DMS153 (cell line): ENCODE measurements at regions not wholly inside any gene's neighbourhood (a gene's known extent, or its start where the extent isn't known, plus 50 kb on each side); places are given as distances from the start of the nearest gene placed in this dataset.
"Not testable (repeated sequence)": the region's sequence is repeated elsewhere in the genome, so short reads cannot be mapped to it uniquely, and the experiment has no call there.

Experiments used
- DNase-seq: peaks from one replicate; lab custom pipeline; 2025; lab: John Stamatoyannopoulos, UW

DNA sequence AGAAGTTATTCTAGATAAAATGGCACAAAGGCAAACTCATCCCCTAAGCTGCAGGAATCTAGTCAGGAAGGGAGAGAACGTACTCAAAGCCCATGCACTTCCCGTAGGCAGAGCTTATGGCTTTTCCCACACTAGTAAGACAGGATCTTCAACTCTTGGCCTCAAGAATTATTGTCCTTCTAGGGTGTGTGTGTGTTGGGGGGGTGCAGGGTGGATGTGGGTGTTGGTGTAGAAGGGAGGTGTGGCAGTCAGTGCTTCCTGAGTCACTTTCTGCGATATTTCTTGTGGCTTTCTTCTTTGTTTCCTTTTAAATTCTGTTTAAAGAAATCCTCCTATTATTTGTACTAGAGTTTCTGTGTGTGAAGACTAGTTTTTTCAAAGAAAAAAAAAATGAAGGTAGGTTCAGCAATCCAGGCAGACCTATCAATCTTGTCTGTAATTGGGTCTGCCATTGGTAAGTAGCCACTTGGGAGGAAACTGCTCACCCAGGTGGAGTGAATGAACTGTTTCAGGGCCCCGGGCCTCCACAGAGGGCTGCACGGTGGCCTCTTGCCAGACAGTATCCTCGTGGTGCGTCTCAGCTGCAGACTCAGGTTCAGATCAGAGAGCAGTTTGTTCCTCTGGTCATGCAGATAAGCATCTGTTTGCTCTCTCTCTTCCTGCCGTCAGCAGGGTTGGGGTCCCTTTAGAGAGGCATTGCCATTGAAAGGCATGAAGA, 131.9 kb downstream of the NPR3 start:
- DNase-seq: no peak

GRCh38 chr5:32843531-32843895, 132.4 kb downstream of the NPR3 start:
- DNase-seq: no peak

DNA sequence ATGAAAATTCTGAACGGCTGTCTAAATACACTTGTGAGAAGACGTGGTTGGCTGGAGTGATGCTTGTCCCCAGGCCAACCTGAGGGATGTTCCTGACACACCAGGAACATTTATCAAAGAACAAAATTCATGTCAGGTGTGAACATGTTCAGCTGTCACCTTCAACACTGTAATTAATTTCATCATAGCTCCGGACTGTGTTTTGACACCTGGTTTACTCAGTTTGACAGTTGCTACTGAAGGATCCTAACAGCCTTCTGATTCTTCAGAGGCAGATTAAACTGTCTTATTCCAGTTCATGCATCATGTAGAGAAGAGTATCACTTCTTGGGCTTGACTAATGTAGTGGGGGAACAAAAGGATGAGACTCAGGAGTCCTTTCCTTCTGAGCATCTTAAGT, 134.1 kb downstream of the NPR3 start:
- no peak for DNase-seq

GRCh38 chr5:32848120-32848519, 137.0 kb downstream of the NPR3 start:
- no peak for DNase-seq

DNA sequence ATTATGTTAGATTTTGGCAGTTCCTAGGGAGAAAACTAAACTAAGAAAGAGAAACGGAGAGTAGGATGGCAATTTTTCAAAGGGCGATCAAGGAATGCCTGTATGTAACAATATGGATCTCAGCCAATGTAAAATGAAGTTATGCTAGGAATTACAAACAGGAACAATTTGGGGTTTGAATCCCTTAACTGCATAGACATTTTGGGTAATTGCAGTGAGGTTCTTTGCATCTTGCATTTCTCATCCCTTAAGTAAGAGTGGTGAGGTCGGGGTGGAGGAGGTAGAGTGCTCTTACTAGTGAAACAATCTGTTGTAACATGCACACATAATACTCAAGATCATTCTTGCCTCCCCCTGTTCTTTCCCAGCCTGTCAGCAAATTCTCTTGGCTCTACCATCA, 137.6 kb downstream of the NPR3 start:
- no peak for DNase-seq

DNA sequence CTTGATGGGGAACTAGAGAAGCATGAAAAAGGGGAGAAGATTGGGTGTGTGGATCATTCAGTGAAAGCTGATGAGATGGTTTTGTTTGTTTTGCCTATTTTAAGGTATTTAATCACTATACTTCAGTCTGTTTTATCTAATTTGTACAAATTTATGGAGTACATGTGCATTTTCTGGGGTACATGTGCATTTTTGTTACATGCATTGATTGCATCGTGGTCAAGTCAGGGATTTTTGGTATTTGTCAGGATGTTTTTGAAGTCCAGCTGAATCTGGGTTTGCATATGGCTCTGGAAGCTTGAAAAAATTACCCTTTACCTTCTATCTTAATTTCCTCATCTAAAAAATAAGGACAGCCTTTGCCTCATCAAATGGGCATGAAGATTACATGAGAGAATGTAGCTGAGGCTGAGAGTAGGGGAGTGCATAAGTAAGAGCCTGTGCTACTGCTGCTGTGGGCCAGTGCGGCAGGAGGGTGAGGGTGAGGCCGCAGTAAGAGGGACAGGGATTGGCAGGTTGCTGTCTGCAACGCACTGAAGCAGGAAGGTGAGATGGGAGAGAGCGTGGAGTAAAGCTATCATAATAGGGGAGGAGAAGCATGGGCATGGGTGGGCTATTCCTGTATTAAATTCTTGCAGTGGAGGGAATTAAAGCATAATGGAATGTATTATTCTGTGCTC, 139.8 kb downstream of the NPR3 start:
- no peak for DNase-seq

GRCh38 chr5:32851559-32852173, 140.5 kb downstream of the NPR3 start:
- no peak for DNase-seq

DNA sequence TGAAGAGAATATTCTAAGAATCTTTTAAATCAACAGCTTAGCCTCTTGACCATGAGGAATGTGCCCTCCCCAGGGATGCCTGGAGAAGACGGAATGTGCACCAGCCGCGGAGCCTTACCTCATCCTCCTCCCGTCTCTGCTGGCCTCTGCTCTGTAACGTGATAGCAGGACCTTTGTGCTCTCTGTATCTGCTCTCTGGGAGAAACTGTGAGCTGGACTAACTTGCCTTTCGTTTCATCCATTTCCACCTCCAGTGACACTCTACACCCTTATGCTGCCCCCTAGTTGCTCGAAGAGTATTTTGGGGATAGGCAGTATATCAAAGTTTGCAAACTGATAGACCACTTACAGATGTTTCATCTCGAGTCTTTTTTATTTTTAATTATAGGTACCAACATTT, 141.4 kb downstream of the NPR3 start:
- no peak for DNase-seq

DNA sequence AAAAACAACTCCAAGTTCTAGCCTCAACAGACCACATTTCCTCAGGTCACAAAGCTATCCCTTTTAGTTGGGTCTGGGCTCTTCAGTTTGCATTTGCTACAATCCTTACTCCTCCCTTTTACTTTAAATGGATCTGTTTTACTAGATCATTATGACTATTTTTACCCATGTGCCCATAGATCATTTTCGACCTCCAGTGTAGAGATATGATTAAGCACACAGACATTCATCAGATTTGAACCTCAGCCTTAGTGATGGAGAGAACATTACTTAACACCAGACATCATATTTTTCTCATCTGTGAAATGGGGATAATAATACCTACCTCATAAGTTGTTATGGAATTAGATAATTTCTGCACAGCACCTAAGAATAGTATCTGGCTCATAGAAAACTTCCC, 141.9 kb downstream of the NPR3 start:
- DNase-seq: no peak

DNA sequence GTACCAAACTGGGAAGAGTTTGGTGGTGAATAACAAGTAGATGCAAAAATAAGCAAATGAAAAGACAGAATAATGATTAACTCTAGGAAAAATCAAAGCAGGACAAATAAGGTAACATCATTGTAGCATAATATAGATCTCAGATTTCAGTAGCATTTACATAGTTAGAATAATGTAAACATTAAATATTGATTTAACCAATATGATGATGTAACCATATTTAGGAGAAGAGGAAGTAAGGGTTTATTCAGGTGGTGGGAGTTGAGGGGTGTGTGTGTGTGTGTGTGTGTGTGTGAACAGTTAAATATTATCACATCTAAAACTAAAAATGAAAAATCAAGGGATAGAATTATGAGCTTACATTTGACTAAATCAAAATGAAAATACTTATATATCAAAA, 143.4 kb downstream of the NPR3 start:
- DNase-seq: no peak

- DNase-seq: no peak
These were observed 148.1 kb downstream of the NPR3 start for GRCh38 chr5:32859211-32859641.

GRCh38 chr5:32865475-32865874, 154.4 kb downstream of the NPR3 start:
- no peak for DNase-seq

DNA sequence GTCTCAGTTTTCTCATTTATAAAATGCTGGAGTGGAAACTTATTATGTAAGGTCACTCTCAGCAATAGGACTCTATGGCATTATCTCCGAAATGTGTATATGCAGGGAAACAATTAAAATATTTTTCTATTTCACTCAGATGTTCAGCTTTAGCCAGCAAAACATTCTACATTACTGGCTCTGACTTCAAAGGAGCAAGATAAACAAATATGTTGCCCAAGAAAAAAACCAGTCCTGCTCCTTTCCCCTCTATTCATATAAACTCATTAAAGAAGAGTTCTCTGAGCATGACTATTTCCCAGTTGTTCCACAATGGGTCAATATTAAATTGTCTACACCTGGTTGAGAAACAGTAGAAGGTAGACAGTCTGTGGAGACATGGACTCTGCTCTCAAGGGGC, 155.0 kb downstream of the NPR3 start:
- DNase-seq: no peak

DNA sequence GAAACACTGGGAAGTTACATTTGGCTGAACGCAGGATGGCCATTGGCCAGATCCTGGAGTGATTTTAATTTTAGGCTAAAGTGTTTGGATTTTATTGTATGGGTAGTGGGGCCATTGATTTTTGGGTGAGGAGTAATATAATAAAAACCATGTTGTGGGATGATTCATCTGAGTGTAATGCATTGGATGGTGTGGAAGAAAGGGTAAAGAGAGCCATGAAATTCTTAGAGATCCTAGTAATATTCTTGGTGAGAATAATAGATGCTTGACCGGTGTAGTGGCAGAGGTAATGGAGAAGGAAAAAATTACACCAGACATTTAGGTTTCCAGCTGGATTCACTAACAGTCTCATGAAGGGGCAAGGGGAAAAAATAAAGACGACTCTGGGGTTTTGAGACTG, 158.1 kb downstream of the NPR3 start:
- DNase-seq: no peak

GRCh38 chr5:32876791-32877190, 165.7 kb downstream of the NPR3 start:
- no peak for DNase-seq

- not testable (repeated sequence) for DNase-seq
These were observed 168.2 kb downstream of the NPR3 start for GRCh38 chr5:32879364-32879763.

DNA sequence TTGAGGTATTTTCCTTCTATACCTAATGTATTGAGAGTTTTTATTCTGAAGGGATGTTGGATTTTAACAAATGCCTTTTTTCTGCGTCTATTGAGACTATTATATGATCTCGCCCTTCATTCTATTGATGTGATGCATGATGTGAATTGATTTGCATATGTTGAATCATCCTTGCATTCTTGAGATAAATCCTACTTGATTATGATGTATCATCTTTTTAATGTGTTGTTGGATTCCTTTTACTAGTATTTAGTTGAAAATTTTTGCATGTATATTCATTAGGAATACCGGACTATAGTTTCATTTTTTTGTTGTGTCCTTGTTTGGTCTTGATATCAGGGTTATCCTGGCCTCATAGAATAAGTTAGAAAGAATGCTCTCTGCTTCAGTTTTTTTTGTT, 169.7 kb downstream of the NPR3 start:
- DNase-seq: no peak

DNA sequence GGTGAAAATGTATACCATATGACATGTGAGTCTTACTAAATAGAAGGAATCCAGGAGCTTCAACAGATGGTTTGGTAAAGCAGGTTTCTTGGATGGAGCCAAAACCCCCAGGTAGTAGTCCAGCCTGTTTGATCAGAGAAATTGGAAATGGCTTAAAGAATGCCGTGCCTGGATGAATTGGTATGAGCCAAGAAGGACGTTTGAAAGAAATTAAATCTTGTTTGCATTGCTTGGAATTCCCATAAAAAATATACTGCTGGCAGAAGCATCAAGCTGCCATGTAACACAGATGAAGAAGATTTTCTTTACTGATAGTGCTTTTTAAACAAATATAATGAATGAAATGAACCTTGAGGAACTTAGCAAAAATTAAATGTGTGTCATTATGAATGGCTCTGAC, 176.3 kb downstream of the NPR3 start:
- no peak for DNase-seq

DNA sequence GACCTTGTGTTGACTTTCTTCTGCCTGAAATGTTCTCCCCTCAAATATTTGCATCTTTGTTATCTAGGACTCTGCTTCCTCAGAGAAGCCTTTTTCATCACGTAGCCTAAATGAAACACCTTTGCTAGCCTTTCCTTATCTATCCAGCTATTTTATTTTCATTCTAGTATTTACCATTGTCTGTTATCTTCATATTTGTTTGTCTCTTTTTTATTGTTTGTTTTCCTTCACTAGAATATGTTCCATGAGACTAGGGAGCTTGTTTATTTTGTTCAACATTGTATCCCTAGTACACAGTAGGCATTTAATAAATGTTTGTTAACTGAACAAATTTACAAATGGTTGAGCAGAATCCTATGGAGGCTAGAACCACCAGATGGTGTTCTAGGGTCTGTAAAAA, 178.0 kb downstream of the NPR3 start:
- DNase-seq: no peak

- no peak for DNase-seq
These were observed 192.5 kb downstream of the NPR3 start for GRCh38 chr5:32903613-32904012.

GRCh38 chr5:32908641-32909040, 197.5 kb downstream of the NPR3 start:
- DNase-seq: no peak

DNA sequence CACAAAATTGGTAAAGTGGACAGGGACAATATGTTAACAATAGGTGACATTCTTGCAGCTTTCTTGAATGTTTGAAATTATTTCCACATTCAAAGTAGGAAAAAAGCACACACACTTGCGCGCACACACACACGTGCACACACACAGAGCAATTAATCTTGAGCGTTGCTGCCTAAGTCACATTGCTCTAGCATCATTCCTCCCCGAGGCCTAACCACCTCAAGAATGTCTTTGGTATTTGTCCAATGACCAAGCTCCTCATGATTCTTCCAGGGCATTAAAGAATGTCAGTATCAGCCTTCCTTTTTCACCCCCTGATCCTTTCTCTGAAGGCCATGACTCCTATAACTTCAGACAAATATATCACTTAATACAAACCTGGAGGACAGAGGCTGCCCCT, 198.1 kb downstream of the NPR3 start:
- DNase-seq: no peak

GRCh38 chr5:32916648-32917047, 205.5 kb downstream of the NPR3 start:
- no peak for DNase-seq

GRCh38 chr5:32928761-32929160, 217.6 kb downstream of the NPR3 start:
- no peak for DNase-seq
